HepG2 (cell line): ENCODE measurements at regions not wholly inside any gene's neighbourhood (a gene's known extent, or its start where the extent isn't known, plus 50 kb on each side); places are given as distances from the start of the nearest gene placed in this dataset.

Experiments used
- ATAC-seq: fragments of 200-7000 bp; cut with Tn5 transposase; 3 replicates; pipeline ENCODE4 v1.9.1; 2020; ENCODE audit warnings: mild to moderate bottlenecking, moderate library complexity
- BruUV-seq: library from RNA; stranded (reverse); fragments of 400-500 nt; replicated peaks from 2 replicates; lab custom pipeline; 2021; lab: Mats Ljungman, UMichigan
- CTCF ChIA-PET: fragments of 300-600 bp; formaldehyde crosslinking; extraction: SDS; loops from one replicate; lab custom pipeline; 2021; ENCODE audit warnings: low total read pairs, inconsistent platforms, low intra/inter-chr PET ratio; lab: Yijun Ruan, JAX
- POLR2A ChIA-PET: fragments of 350-600 bp; sonication (Branson Sonifier 250); formaldehyde crosslinking; loops from one replicate; lab custom pipeline; 2020; ENCODE audit warnings: antibody characterized with exemption, inconsistent platforms; lab: Yijun Ruan, JAX
- DNase-seq: peaks from one replicate; pipeline ENCODE4 v3.0.0-alpha.2; 2015; ENCODE audit warnings: low spot score
- FAIRE-seq: peaks from 3 replicates; lab custom pipeline; 2011; peaks lifted over from hg19 to GRCh38; lab: Jason Lieb, UNC
- H2AFZ ChIP-seq: one replicate; pipeline ENCODE4 v1.6.1; 2011; ENCODE audit warnings: low read length, inconsistent platforms
- H3K27ac ChIP-seq: fragments of 300-600 bp; 3 replicates; pipeline ENCODE4 v1.8.0; 2011; ENCODE audit warnings: mixed run types, mild to moderate bottlenecking, mixed read lengths, low read length, inconsistent platforms; ENCODE audit not compliant: insufficient read depth; ENCODE audit errors: extremely low read length
- H3K27me3 ChIP-seq, 2 experiments: fragments of 200-600 bp in 1 of 2; 2 replicates in 1 of 2; 3 replicates in 1 of 2; pipeline versions ENCODE4 v1.6.0 to v1.8.0; 2011; ENCODE audit warnings: low read length in 2 of 2, mild to moderate bottlenecking in 2 of 2, moderate library complexity in 2 of 2, inconsistent platforms in 1 of 2; ENCODE audit not compliant: insufficient read depth in 2 of 2, control insufficient read depth in 1 of 2
- H3K36me3 ChIP-seq, 2 experiments: fragments of 200-600 bp in 1 of 2; replicated peaks in 1 of 2; 2 replicates in 1 of 2; 3 replicates in 1 of 2; pipeline versions ENCODE4 v1.5.1 to v1.8.0; 2011; ENCODE audit warnings: low read length in 2 of 2, inconsistent platforms in 1 of 2; ENCODE audit not compliant: insufficient read depth in 2 of 2, control insufficient read depth in 1 of 2
- H3K4me1 ChIP-seq: 2 replicates; pipeline ENCODE4 v1.5.1; 2012; ENCODE audit warnings: low read length, inconsistent platforms; ENCODE audit not compliant: insufficient read depth
- H3K4me2 ChIP-seq: 2 replicates; pipeline ENCODE4 v1.6.0; 2011; ENCODE audit warnings: low read depth, low read length, inconsistent platforms
- H3K4me3 ChIP-seq, 3 experiments: fragments of 200-600 bp in 1 of 3; sonication (generic), shearing (Covaris generic) in 1 of 3; replicated peaks in 1 of 3; 2 replicates each; pipeline ENCODE4 v1.5.1; 2011 to 2016; ENCODE audit warnings: low read length in 3 of 3, inconsistent platforms in 2 of 3, low read depth in 2 of 3, mild to moderate bottlenecking in 2 of 3, control low read depth in 1 of 3, mixed read lengths in 1 of 3; ENCODE audit not compliant: insufficient read depth in 1 of 3
- H3K79me2 ChIP-seq: one replicate; pipeline ENCODE4 v1.6.1; 2011; ENCODE audit warnings: low read length, inconsistent platforms; ENCODE audit not compliant: insufficient read depth
- H3K9ac ChIP-seq: 2 replicates; pipeline ENCODE4 v1.6.0; 2011; ENCODE audit warnings: mild to moderate bottlenecking, low read depth, low read length, inconsistent platforms; ENCODE audit not compliant: insufficient read depth
- H3K9me3 ChIP-seq: 2 replicates; pipeline ENCODE4 v1.5.1; 2012; ENCODE audit warnings: mild to moderate bottlenecking, low read length
- H4K20me1 ChIP-seq: 2 replicates; pipeline ENCODE4 v1.6.0; 2011; ENCODE audit warnings: inconsistent platforms, mild to moderate bottlenecking, low read length, moderate library complexity; ENCODE audit not compliant: insufficient read depth
- SALL1 ChIP-seq: sonication (generic); formaldehyde crosslinking; IDR thresholded peaks from 2 replicates; pipeline ENCODE4 v1.8.0; 2022; ENCODE audit warnings: mild to moderate bottlenecking, missing genetic modification reagents
- SIN3A ChIP-seq: IDR thresholded peaks from 2 replicates; pipeline ENCODE4 v1.6.1; 2011; ENCODE audit warnings: low read depth, mild to moderate bottlenecking, control low read depth, low read length, borderline replicate concordance
- YY1 ChIP-seq: IDR thresholded peaks from 2 replicates; pipeline ENCODE4 v1.6.1; 2011; ENCODE audit warnings: low read length, low read depth, moderate library complexity, mild to moderate bottlenecking; ENCODE audit not compliant: insufficient read depth, insufficient replicate concordance
- WGBS: methylation state at CpG from one replicate; pipeline ENCODE4 v1.1.6; 2017; ENCODE audit warnings: low lambda C conversion rate; 5-methylcytosine and 5-hydroxymethylcytosine counted together
- in situ Hi-C: cut with HindIII; loops from 2 replicates; pipeline ENCODE4 v1.10.0; 2017; ENCODE audit warnings: low pct_unique_long_range_greater_than_20kb; ENCODE audit not compliant: extremely low pct_ligation_motif_present
- intact Hi-C: fragments of 100-400 bp; cut with micrococcal nuclease; formaldehyde crosslinking; loops from one replicate; pipeline ENCODE4 v1.10.0; 2022; ENCODE audit not compliant: unreplicated experiment
- TF ChIP-seq, protein P1 (sequence below), 2 experiments: sonication (generic) in 1 of 2; formaldehyde crosslinking in 1 of 2; IDR thresholded peaks; 2 replicates each; pipeline versions ENCODE4 v1.4.0 to v1.6.1; 2016 to 2020; ENCODE audit warnings: borderline replicate concordance in 1 of 2, low read depth in 1 of 2, mild to moderate bottlenecking in 1 of 2, missing genetic modification reagents in 1 of 2
- TF ChIP-seq, protein P2 (sequence below): sonication (generic); formaldehyde crosslinking; conservative IDR thresholded peaks from 2 replicates; pipeline ENCODE4 v1.4.0; 2020; ENCODE audit warnings: missing genetic modification reagents

DNA sequence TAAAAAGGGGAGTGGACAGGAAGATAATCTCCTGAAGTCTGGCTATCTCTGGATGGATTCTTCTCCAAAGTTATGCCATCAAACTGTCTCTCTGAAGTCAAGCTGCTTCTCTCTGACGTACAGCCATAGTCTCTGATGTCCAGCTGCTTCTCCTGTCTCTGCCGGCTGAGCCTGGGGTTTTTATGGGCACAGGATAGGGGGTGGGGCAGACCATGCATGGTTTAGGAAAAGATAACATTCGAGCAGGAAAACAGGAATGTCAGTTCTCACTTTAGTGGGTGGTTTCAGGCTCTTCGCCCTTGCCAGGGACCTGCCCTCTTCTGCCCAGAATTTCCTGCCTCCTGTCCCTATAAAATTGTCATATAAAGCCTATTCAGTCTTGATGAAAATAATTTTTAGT, 110.9 kb upstream of the ROBO1 start:
- H3K4me3 ChIP-seq, result no peak overlapping the region
- no TSS peak for BruUV-seq
- FAIRE-seq (no peak), DNase-seq (no peak), ATAC-seq (no peak)
- H3K79me2 ChIP-seq, result no peaks in the 10 kb centered on the region
- 11% methylated on average over 4 of the region's 4 CpGs for WGBS
- no peaks in the 10 kb centered on the region for H3K36me3 ChIP-seq
- POLR2A ChIA-PET, result no interaction called here
- H2AFZ ChIP-seq, result no peak overlapping the region
- CTCF ChIA-PET, result no interaction called here
- H3K9me3 ChIP-seq, result no peaks in the 10 kb centered on the region
- no peak overlapping the region for H3K9ac ChIP-seq
- no peaks in the 10 kb centered on the region for H3K4me1 ChIP-seq
- H4K20me1 ChIP-seq, result no peaks in the 10 kb centered on the region
- in situ Hi-C loops, result no loop called here
- no peak overlapping the region for H3K27ac ChIP-seq
- no peaks in the 10 kb centered on the region for H3K27me3 ChIP-seq
- no peak overlapping the region for H3K4me2 ChIP-seq
- no peak for TF ChIP-seq SALL1
- no peak for TF ChIP-seq YY1
- TF ChIP-seq, all 625 proteins: peak for 0
- intact Hi-C loops, result no loop called here

DNA sequence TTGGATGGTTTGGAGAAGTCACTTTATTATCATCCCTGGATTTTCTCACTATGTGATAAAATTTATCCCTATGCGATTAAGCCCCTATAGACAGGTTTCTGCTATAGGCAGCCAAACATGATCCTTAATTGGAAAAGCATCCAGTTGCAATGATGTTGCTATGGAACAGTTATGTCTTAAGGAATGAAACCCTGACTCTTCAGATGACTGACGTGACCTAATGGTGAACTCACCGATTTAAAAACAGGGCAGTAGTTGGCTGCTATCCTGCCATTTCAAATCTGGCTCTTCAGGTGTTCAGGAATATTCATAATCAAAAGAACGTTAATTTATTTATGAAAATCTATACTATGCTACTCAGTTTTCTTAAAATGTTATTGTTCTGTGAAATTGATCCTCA, 106.8 kb upstream of the ROBO1 start:
- ChIA-PET POLR2A (no interaction called here), CTCF (no interaction called here)
- BruUV-seq, result no TSS peak
- WGBS, result 0% methylated on average over 4 of the region's 4 CpGs
- Histone ChIP-seq H3K36me3 (no peaks in the 10 kb centered on the region), H3K27me3 (no peaks in the 10 kb centered on the region), H3K4me1 (no peaks in the 10 kb centered on the region), H2AFZ (no peak overlapping the region), H3K4me2 (no peak overlapping the region), H4K20me1 (no peaks in the 10 kb centered on the region), H3K9ac (no peak overlapping the region), H3K4me3 (no peak overlapping the region), H3K79me2 (no peaks in the 10 kb centered on the region), H3K27ac (no peak overlapping the region), H3K9me3 (no peaks in the 10 kb centered on the region)
- TF ChIP-seq SIN3A, result no peak
- TF ChIP-seq, protein P1, sequence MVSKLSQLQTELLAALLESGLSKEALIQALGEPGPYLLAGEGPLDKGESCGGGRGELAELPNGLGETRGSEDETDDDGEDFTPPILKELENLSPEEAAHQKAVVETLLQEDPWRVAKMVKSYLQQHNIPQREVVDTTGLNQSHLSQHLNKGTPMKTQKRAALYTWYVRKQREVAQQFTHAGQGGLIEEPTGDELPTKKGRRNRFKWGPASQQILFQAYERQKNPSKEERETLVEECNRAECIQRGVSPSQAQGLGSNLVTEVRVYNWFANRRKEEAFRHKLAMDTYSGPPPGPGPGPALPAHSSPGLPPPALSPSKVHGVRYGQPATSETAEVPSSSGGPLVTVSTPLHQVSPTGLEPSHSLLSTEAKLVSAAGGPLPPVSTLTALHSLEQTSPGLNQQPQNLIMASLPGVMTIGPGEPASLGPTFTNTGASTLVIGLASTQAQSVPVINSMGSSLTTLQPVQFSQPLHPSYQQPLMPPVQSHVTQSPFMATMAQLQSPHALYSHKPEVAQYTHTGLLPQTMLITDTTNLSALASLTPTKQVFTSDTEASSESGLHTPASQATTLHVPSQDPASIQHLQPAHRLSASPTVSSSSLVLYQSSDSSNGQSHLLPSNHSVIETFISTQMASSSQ (IDR thresholded peaks at IDR 0.05; ENCODE audit: low read depth), result no peak
- TF ChIP-seq, protein P1 (CRISPR knock-in tag; IDR thresholded peaks at IDR 0.05; ENCODE audit: borderline replicate concordance), result no peak
- TF ChIP-seq, protein P2, sequence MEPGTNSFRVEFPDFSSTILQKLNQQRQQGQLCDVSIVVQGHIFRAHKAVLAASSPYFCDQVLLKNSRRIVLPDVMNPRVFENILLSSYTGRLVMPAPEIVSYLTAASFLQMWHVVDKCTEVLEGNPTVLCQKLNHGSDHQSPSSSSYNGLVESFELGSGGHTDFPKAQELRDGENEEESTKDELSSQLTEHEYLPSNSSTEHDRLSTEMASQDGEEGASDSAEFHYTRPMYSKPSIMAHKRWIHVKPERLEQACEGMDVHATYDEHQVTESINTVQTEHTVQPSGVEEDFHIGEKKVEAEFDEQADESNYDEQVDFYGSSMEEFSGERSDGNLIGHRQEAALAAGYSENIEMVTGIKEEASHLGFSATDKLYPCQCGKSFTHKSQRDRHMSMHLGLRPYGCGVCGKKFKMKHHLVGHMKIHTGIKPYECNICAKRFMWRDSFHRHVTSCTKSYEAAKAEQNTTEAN (CRISPR knock-in tag), result no peak
- intact Hi-C loops (no loop called here), in situ Hi-C loops (no loop called here)
- DNase-seq, result no peak
- ATAC-seq, result no peak
- FAIRE-seq, result no peak
